Lower leg skin (tissue), 3 donors: ENCODE measurements at regions not wholly inside any gene's neighbourhood (a gene's known extent, or its start where the extent isn't known, plus 50 kb on each side); places are given as distances from the start of the nearest gene placed in this dataset.

Experiments
- POLR2A ChIP-seq, 2 donors: fragments of 450-650 bp; IDR thresholded peaks; one replicate each; pipeline ENCODE4 v1.6.1; 2016 to 2017; ENCODE audit warnings: antibody characterized with exemption in 2 of 2, mild to moderate bottlenecking in 1 of 2, moderate library complexity in 1 of 2
- TF ChIP-seq, protein P1 (sequence below), 3 donors: fragments of 450-650 bp; IDR thresholded peaks; one replicate each; pipeline ENCODE4 v1.5.1; 2016; ENCODE audit warnings: antibody characterized with exemption in 3 of 3, mild to moderate bottlenecking in 3 of 3, moderate library complexity in 2 of 3

DNA sequence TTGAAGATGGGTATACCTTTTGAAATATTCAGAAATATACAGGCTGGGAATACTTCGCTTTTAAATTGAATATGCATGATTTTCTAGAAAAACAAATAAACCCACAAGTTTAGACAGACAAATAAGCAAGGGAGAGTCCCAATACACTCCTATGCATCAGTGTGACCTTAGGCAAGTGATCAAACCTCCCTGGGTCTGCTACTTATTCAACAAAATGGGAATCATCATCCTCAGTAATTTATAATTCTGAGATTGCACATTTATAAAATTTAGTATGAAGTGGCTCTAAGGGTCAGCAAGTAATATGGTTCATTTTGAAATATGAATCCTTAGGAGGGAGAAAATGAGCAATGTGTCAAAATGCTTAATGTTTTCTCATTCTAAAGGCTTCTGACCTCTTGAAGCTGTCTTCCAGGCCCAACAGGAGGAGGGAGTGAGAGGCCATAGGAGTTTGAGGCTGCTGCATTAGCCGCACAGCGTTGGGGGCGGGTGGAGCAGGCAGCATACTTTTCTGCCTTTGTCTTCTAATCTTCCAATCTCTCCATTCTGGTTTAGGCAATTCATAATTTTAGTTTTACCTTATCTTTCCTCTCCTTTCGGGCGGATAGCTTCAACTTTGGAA lies 155.1 kb downstream of the TRIB2 start:
- TF ChIP-seq, protein P1, sequence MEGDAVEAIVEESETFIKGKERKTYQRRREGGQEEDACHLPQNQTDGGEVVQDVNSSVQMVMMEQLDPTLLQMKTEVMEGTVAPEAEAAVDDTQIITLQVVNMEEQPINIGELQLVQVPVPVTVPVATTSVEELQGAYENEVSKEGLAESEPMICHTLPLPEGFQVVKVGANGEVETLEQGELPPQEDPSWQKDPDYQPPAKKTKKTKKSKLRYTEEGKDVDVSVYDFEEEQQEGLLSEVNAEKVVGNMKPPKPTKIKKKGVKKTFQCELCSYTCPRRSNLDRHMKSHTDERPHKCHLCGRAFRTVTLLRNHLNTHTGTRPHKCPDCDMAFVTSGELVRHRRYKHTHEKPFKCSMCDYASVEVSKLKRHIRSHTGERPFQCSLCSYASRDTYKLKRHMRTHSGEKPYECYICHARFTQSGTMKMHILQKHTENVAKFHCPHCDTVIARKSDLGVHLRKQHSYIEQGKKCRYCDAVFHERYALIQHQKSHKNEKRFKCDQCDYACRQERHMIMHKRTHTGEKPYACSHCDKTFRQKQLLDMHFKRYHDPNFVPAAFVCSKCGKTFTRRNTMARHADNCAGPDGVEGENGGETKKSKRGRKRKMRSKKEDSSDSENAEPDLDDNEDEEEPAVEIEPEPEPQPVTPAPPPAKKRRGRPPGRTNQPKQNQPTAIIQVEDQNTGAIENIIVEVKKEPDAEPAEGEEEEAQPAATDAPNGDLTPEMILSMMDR (IDR thresholded peaks at IDR 0.05): no peak
- no peak for TF ChIP-seq POLR2A (IDR thresholded peaks at IDR 0.05)
